ENCODE measurements at regions not wholly inside any gene's neighbourhood (a gene's known extent, or its start where the extent isn't known, plus 50 kb on each side); places are given as distances from the start of the nearest gene placed in this dataset.
"Not testable (repeated sequence)": the region's sequence is repeated elsewhere in the genome, so short reads cannot be mapped to it uniquely, and the experiment has no call there.

- DNase-seq = peak; percentile 31 to 87
- intact Hi-C loops (cut with DNase I; ENCODE audit: low total_unique reads); H3K9me3 ChIP-seq; H3K36me3 ChIP-seq; H3K27me3 ChIP-seq: not testable (repeated sequence)
- 0 to 1% (median 1%) methylated on average over 17 to 53 of the region's 53 CpGs for WGBS, 5 donors
- Histone ChIP-seq H3K27ac (peak overlapping the region; percentile 72 to 95 (median 91)), H3K4me3 (peak overlapping the region; percentile 69 to 85 (median 81)), H3K4me1 (peaks cover 0 to 14% (median 9%) of the 10 kb centered on the region in 4 donors)
- TF ChIP-seq POLR2AphosphoS5 (IDR thresholded peaks at IDR 0.05) = peak in 2 of 3 donors; percentile 55 to 69
Observed at GRCh38 chr4:3954540-3955320, 188.5 kb downstream of the ADRA2C start.

GRCh38 chr4:3955321-3956164, 189.4 kb downstream of the ADRA2C start:
- Histone ChIP-seq H3K27ac (peak overlapping the region; percentile 82 to 95 (median 91)), H3K4me3 (peak overlapping the region; percentile 69 to 85 (median 81)), H3K4me1 (peaks cover 0 to 14% (median 9%) of the 10 kb centered on the region in 4 donors)
- H3K36me3 ChIP-seq; H3K9me3 ChIP-seq; intact Hi-C loops (cut with DNase I; ENCODE audit: low total_unique reads); H3K27me3 ChIP-seq: not testable (repeated sequence)
- TF ChIP-seq POLR2AphosphoS5 (IDR thresholded peaks at IDR 0.05) = peak; percentile 38 to 59 (median 50)
- peak; percentile 99 to 100 for DNase-seq
- 1 to 2% (median 1%) methylated on average over 39 to 60 of the region's 60 CpGs for WGBS, 5 donors

- peak overlapping the region; percentile 82 to 95 (median 91) for H3K27ac ChIP-seq
- H3K4me3 ChIP-seq = peak overlapping the region; percentile 69 to 85 (median 81)
- H3K9me3 ChIP-seq; H3K27me3 ChIP-seq; H3K36me3 ChIP-seq; DNase-seq; intact Hi-C loops (cut with DNase I; ENCODE audit: low total_unique reads): not testable (repeated sequence)
- WGBS, 5 donors = 2 to 7% (median 5%) methylated on average over 26 to 38 of the region's 38 CpGs
- H3K4me1 ChIP-seq = peaks cover 0 to 14% (median 9%) of the 10 kb centered on the region in 4 donors
Observed at GRCh38 chr4:3956165-3956867, 190.1 kb downstream of the ADRA2C start.

GRCh38 chr4:3961091-3961672, 195.0 kb downstream of the ADRA2C start:
- H3K27ac ChIP-seq; H3K4me3 ChIP-seq; H3K36me3 ChIP-seq; DNase-seq; H3K4me1 ChIP-seq; intact Hi-C loops (cut with DNase I; ENCODE audit: low total_unique reads); H3K27me3 ChIP-seq; H3K9me3 ChIP-seq: not testable (repeated sequence)
- 31 to 51% (median 46%) methylated on average over 8 to 10 of the region's 10 CpGs for WGBS, 5 donors

- H3K27ac ChIP-seq; H3K9me3 ChIP-seq; H3K4me3 ChIP-seq; DNase-seq; intact Hi-C loops (cut with DNase I; ENCODE audit: low total_unique reads); H3K4me1 ChIP-seq; H3K36me3 ChIP-seq: not testable (repeated sequence)
- 82 to 92% (median 89%) methylated on average over 14 to 24 of the region's 24 CpGs for WGBS, 5 donors
- peaks cover 0 to 13% (median 0%) of the 10 kb centered on the region in 3 donors for H3K27me3 ChIP-seq
Observed at GRCh38 chr4:3964572-3965278, 198.5 kb downstream of the ADRA2C start.

- intact Hi-C loops (cut with DNase I; ENCODE audit: low total_unique reads) = not testable (repeated sequence)
Observed at GRCh38 chr4:3967204-3967603, 201.0 kb downstream of the ADRA2C start.

GRCh38 chr4:3972626-3973025, 206.4 kb downstream of the ADRA2C start:
- H3K27ac ChIP-seq; H3K4me1 ChIP-seq; intact Hi-C loops (cut with DNase I; ENCODE audit: low total_unique reads); H3K9me3 ChIP-seq; H3K36me3 ChIP-seq; DNase-seq; H3K4me3 ChIP-seq: not testable (repeated sequence)
- H3K27me3 ChIP-seq = peaks cover 0 to 12% (median 0%) of the 10 kb centered on the region in 3 donors
- WGBS, 5 donors = 35 to 41% (median 39%) methylated on average over 2 of the region's 2 CpGs

More at GRCh38 chr4:3967204-3967603, 201.0 kb downstream of the ADRA2C start:
- not testable (repeated sequence) for H3K27ac ChIP-seq, H3K4me1 ChIP-seq, H3K9me3 ChIP-seq, DNase-seq, H3K36me3 ChIP-seq, H3K4me3 ChIP-seq
- H3K27me3 ChIP-seq = peaks cover 0 to 16% (median 0%) of the 10 kb centered on the region in 3 donors
- whole genome bisulfite sequencing, 5 donors = 77 to 91% (median 87%) methylated on average over 11 to 14 of the region's 14 CpGs

GRCh38 chr4:3973581-3974200, 207.5 kb downstream of the ADRA2C start:
- H3K4me3 ChIP-seq; H3K9me3 ChIP-seq; intact Hi-C loops (cut with DNase I; ENCODE audit: low total_unique reads); H3K4me1 ChIP-seq; H3K27me3 ChIP-seq; DNase-seq; H3K27ac ChIP-seq; H3K36me3 ChIP-seq: not testable (repeated sequence)
- 60 to 79% (median 72%) methylated on average over 15 to 17 of the region's 18 CpGs for WGBS, 5 donors

GRCh38 chr4:3983518-3984125, 217.4 kb downstream of the ADRA2C start:
- intact Hi-C loops (cut with DNase I; ENCODE audit: low total_unique reads) = loop anchor here (10.0 kb wide), 1 partner anchor 121 kb away; no protein-coding TSS in a partner anchor
- not testable (repeated sequence) for H3K9me3 ChIP-seq, H3K4me1 ChIP-seq, H3K4me3 ChIP-seq, H3K27me3 ChIP-seq, H3K36me3 ChIP-seq, H3K27ac ChIP-seq
- DNase-seq = peak in 1 of 2 donors; percentile 11
- 7 to 23% (median 21%) methylated on average over 6 of the region's 6 CpGs for WGBS, 5 donors

Measured in stomach (tissue), 8 donors.